Inferior parietal cortex (tissue), 1 donor: ENCODE measurements at regions not wholly inside any gene's neighbourhood (a gene's known extent, or its start where the extent isn't known, plus 50 kb on each side); places are given as distances from the start of the nearest gene placed in this dataset.
A peak's percentile ranks its signal among the peaks of the same experiment; 100 is the strongest.
"Not testable (repeated sequence)": the region's sequence is repeated elsewhere in the genome, so short reads cannot be mapped to it uniquely, and the experiment has no call there.

Experiments
- DNase-seq: peaks from one replicate; pipeline ENCODE4 v3.0.0-alpha.2; 2016; ENCODE audit errors: extremely low spot score

DNA sequence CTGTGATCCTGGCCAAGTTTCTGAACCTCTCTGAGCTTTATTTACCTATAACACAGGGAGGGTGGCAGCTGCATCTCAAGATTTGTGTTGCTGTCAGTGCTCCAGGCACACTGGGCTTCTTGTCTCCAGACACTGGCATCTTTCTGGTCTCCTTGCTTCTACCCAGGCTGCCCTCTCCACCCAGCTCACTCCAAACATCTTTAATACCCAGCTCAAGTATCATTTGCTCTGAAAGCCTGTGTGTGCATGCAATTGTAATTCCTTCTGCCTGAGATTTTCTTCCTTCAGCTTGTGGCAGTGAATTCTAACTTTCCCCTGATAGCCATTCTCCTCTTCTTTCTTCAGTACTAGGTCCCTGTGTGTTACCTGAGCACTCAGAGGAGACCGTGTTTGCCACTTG is 50.7 kb upstream of the USP7 start:
- no peak for DNase-seq

DNA sequence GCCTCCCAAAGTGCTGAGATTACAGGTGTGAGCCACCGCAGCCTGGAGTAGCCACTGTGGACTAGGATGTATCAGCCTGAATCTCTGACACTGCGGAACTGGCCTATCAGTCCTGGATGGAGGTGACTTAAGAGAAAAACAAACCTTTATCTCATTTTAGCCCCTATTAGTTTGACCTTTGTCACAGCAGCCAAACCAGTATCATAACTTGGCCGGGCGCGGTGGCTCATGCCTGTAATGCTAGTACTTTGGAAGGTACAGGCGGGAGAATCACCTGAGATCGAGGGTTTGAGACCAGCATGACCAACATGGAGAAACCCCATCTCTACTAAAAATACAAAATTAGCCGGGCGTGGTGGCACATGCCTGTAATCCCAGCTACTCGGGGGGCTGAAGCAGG is 51.8 kb upstream of the USP7 start:
- no peak for DNase-seq

DNA sequence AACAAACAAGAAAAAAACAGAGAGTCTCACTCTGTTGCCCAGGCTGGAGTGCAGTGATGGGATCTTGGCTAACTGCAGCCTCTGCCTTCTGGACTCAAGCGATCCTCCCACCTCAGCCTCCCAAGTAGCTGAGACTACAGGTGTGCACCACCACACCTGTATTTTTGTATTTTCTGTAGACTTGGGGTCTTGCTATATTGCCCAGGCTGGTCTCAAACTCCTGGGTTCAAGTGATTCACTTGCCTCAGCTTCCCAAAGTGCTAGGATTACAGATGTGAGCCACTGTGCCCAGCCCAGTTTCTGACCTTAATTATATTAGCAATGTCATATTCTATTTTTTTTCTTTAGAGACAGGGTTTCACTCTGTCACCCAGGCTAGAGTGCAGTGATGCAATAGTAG is 52.3 kb upstream of the USP7 start:
- not testable (repeated sequence) for DNase-seq

DNA sequence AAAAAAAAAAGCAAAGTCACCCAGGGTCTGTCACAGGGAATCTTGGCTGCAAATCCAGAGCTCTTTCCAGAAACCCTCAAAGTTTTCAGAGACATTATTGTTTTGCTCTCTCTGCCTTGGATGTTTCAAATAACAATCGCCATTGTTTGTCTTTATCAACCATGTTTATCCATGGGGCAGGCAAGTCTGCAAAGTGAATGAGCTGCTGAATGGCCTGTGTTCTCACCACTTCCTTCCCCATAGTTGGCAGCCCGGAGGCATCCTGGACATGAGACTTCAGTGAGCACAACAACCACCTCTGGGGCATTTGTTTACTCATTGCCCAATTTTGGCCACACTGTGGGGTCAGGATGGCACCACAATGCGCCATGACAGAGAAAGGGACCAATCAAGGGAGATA is 53.1 kb upstream of the USP7 start:
- peak; percentile 62 for DNase-seq

DNA sequence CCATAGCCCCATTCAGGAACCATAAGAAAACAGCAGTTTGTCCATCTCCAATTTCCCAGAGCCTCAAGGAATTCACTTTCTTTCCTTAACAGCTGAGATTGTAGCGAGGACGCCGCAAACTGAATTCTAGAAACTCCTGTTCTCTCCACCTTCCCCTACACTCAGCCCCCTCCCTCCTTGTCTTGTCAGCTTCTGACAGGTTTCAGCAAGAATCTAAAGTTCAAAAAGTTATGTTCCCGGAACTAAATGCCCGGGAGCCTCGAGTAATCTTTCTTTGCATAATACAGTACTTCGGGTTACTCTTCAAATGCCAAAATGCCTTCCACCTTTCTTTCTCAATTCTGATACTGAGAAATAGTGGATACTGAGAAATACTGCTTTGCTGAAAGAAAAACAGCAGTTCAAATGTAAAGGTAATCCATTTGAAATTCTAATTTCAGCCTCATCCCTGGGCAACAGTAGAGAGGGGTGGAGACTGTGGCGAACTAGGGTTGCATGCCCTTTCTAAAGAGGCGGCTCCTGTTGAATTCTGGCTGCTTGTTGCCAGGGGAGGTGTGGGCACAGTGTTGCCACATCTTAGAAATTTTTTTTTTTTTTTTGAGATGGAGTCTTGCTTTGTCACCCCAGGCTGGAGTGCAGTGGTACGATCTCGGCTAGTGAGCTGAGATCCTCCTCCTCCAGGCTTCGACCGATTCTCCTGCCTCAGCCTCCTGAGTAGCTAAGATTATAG is 63.5 kb upstream of the USP7 start:
- no peak for DNase-seq

DNA sequence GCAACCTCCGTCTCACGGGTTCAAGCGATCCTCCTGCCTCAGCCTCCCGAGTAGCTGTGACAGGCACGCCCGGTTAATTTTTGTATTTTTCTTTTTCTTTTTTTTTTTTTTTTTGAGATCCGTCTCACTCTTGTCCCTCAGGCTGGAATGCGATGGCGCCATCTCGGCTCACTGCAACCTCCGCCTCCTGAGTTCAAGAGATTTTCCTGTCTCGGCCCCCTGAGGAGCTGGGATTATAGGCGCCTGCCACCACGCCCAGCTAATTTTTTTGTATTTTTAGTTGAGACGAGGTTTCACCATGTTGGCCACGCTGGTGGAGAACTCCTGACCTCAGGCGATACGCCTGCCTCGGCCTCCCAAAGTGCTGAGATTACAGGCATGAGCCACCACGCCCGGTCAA is 63.0 kb upstream of the HAPSTR1 start:
- DNase-seq: not testable (repeated sequence)

DNA sequence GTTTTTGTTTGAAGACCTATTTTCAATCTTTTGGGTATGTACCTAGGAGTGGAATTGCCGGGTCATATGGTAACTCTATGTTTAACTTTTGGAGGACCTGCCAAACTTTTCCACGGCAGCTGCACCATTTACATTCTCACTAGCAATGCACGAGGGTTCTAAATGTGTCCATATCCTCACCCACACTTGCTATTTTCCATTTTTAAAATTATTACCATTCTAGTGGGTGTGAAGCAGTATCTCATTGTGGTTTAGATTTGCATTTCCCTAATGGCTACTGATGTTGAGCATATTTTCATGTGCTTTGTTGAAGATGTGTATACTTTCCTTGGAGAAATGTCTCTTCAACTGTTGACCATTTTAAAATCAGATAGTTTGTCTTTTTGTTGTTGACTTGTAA is 60.3 kb upstream of the HAPSTR1 start:
- no peak for DNase-seq

DNA sequence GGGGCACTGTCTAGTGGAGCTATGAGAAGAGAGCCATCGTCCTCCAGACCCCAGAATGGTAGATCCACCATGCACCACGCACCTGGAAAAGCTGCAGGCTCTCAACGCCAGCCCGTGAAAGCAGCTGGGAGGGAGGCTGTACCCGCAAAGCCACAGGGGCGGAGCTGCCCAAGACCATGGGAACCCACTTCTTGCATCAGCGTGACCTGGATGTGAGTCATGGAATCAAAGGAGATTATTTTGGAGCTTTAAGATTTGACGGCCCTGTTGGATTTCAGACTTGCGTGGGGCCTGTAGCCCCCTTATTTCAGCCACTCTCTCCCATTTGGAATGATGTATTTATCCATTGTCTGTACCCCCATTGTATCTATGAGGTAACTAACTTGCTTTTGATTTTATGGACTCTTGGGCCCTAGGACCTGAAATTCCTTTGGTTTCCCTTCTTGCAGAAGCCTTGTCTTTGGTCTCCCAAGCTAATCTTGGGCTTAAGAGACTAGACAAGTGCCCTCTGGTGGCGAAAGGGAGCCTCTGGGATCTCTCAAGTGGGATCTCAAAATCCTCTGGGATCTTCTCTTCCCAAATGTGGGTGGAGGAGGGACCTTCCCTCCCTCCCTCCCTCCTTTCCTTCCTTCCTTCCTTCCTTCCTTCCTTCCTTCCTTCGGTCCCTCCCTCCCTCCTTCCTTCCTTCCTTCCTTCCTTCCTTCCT is 58.2 kb upstream of the HAPSTR1 start:
- DNase-seq: peak; percentile 70

DNA sequence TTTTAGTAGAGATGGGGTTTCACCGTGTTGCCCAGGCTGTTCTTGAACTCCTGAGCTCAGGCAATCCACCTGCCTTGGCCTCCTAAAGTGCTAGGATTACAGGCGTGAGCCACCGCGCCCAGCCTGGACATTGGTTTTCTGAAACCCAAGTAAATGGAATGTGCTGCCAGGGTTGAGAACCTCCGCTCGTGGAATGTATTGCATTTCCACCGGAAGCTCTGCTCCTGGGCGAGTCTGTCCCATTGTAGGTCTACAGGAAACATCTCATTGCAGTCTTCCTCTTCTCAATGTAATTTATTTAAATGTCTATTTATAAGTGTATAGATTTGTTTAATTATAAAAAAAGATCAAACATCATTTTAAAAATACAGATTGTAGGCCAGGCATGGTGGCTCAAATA is 57.4 kb upstream of the HAPSTR1 start:
- no peak for DNase-seq

DNA sequence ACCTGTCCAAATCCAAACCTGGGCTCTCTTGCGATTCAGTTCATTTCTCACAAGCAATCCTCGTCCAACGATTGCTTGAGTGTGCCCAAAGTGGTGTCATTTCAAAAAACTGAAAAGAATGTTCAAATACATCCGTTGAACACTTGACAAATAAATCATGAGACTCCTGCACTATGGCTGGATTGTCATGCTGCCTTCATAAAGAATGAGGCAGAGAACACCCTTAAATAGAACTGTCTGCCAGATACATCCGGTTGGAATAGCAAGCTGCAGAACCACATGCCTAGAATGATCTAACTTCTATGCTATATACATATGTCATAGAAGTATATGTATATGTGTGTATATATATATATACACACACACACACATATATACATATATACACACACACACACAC is 55.4 kb upstream of the HAPSTR1 start:
- DNase-seq: no peak

DNA sequence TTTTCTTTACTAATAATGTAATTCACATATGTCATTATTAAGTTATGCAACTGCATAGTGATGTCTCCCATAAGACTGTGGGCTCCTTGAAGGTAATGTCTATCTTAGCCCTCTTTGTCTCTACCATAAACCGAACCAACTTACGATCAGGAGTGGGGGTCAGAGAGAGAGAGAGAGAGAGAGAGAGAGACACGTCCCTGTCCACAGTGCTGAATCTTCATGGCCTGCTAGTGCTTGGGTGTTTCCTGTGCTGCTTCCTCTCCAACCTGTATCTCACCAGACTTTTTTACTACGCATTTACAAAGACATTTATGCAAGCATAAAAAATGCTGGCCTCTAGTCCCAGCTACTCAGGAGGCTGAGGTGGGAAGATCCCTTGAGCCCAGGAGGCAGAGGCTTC is 52.2 kb upstream of the HAPSTR1 start:
- DNase-seq: no peak

DNA sequence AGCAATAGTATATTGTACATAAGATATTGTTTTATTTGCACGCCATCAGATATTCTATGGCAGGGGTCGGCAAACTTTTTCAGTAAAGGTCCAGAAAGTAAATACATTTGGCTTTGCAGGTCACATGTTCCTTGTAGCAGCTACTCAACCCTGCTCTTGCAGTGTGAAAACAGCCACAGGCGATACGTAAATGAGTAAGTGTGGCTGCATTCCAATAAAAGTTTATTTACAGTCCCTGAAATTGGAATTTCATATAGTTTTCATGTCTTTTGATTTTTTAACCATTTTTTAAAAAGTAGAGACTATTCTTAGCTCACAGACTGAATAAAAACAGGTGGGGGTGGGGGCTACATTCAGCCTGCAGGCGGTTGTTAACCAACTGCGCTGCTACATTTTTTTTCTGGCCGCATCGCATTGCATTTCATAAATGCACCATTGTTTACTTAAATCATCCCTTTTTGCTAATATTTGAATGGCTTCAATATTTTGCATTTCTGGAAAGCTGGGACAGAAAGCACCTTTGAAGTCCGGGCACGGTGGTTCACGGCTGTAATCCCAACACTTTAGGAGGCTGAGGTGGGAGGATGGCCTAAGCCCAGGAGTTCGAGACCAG is 50.5 kb upstream of the HAPSTR1 start:
- DNase-seq: no peak
